HCT116 (cell line): ENCODE measurements at regions not wholly inside any gene's neighbourhood (a gene's known extent, or its start where the extent isn't known, plus 50 kb on each side); places are given as distances from the start of the nearest gene placed in this dataset.

Experiments
- ATF3 ChIP-seq: IDR thresholded peaks from 2 replicates; pipeline ENCODE4 v1.6.1; 2012
- JUND ChIP-seq: IDR thresholded peaks from 2 replicates; pipeline ENCODE4 v1.6.1; 2012
- ZNF274 ChIP-seq: fragments of 200-500 bp; sonication (Bioruptor generic); IDR thresholded peaks from 2 replicates; pipeline ENCODE4 v1.6.1; 2014; ENCODE audit warnings: mild to moderate bottlenecking, low read depth, low read length, inconsistent platforms

GRCh38 chr3:156762631-156763185 is 63.4 kb upstream of the LEKR1 start:
- no peak for TF ChIP-seq ZNF274
- no peak for TF ChIP-seq ATF3
- TF ChIP-seq JUND: no peak
